ENCODE measurements at regions not wholly inside any gene's neighbourhood (a gene's known extent, or its start where the extent isn't known, plus 50 kb on each side); places are given as distances from the start of the nearest gene placed in this dataset.

GRCh38 chr6:169837529-169838250 is 86.3 kb downstream of the ERMARD start:
- no peak for DNase-seq (ENCODE audit: low read depth in 3 of 3)

- DNase-seq (ENCODE audit: low read depth in 3 of 3), result no peak
Observed at GRCh38 chr6:169833258-169833794, 81.9 kb downstream of the ERMARD start.

- no peak for DNase-seq (ENCODE audit: low read depth in 3 of 3)
Observed at GRCh38 chr6:169832247-169832948, 81.0 kb downstream of the ERMARD start.

- peak; percentile 46 to 62 (median 55) for DNase-seq (ENCODE audit: low read depth in 3 of 3)
Observed at GRCh38 chr6:169831450-169832246, 80.2 kb downstream of the ERMARD start.

All from stimulated activated CD4-positive, alpha-beta T cell treated with anti-CD3 and anti-CD28 coated beads, TNF-alpha, amount 100 ng/mL, for 48 hours (primary cell).